ENCODE measurements at regions not wholly inside any gene's neighbourhood (a gene's known extent, or its start where the extent isn't known, plus 50 kb on each side); places are given as distances from the start of the nearest gene placed in this dataset.

GRCh38 chr2:194725169-194725568, 931.9 kb upstream of the SLC39A10 start:
- no peaks in the 10 kb centered on the region for H3K36me3 ChIP-seq (ENCODE audit: control insufficient read depth, insufficient read depth, low read length)
- no peak overlapping the region for H3K9ac ChIP-seq (ENCODE audit: low read length)
- no peak overlapping the region for H3K27ac ChIP-seq (ENCODE audit: low read depth, low read length)
- no peak overlapping the region for H3K4me3 ChIP-seq (ENCODE audit: low read length)
- no peaks in the 10 kb centered on the region for H3K4me1 ChIP-seq (ENCODE audit: control insufficient read depth, insufficient read depth, low read length)
- H3K27me3 ChIP-seq (ENCODE audit: control insufficient read depth, insufficient read depth, low read length): no peaks in the 10 kb centered on the region

GRCh38 chr2:194723446-194723845, 933.6 kb upstream of the SLC39A10 start:
- Histone ChIP-seq H3K4me1 (ENCODE audit: control insufficient read depth, insufficient read depth, low read length) (no peaks in the 10 kb centered on the region), H3K27ac (ENCODE audit: low read depth, low read length) (no peak overlapping the region), H3K9ac (ENCODE audit: low read length) (no peak overlapping the region), H3K4me3 (ENCODE audit: low read length) (no peak overlapping the region), H3K36me3 (ENCODE audit: control insufficient read depth, insufficient read depth, low read length) (no peaks in the 10 kb centered on the region), H3K27me3 (ENCODE audit: control insufficient read depth, insufficient read depth, low read length) (no peaks in the 10 kb centered on the region)

- H3K4me1 ChIP-seq (ENCODE audit: control insufficient read depth, insufficient read depth, low read length): no peaks in the 10 kb centered on the region
- H3K4me3 ChIP-seq (ENCODE audit: low read length): no peak overlapping the region
- H3K27me3 ChIP-seq (ENCODE audit: control insufficient read depth, insufficient read depth, low read length): no peaks in the 10 kb centered on the region
- H3K9ac ChIP-seq (ENCODE audit: low read length): no peak overlapping the region
- no peak overlapping the region for H3K27ac ChIP-seq (ENCODE audit: low read depth, low read length)
- no peaks in the 10 kb centered on the region for H3K36me3 ChIP-seq (ENCODE audit: control insufficient read depth, insufficient read depth, low read length)
Observed at GRCh38 chr2:194721227-194721626, 935.8 kb upstream of the SLC39A10 start.

- H3K27me3 ChIP-seq (ENCODE audit: control insufficient read depth, insufficient read depth, low read length): no peaks in the 10 kb centered on the region
- no peak overlapping the region for H3K4me3 ChIP-seq (ENCODE audit: low read length)
- no peak overlapping the region for H3K9ac ChIP-seq (ENCODE audit: low read length)
- H3K4me1 ChIP-seq (ENCODE audit: control insufficient read depth, insufficient read depth, low read length): no peaks in the 10 kb centered on the region
- H3K27ac ChIP-seq (ENCODE audit: low read depth, low read length): no peak overlapping the region
- H3K36me3 ChIP-seq (ENCODE audit: control insufficient read depth, insufficient read depth, low read length): no peaks in the 10 kb centered on the region
Observed at GRCh38 chr2:194720462-194720861, 936.6 kb upstream of the SLC39A10 start.

- H3K27me3 ChIP-seq (ENCODE audit: control insufficient read depth, insufficient read depth, low read length): no peaks in the 10 kb centered on the region
- no peaks in the 10 kb centered on the region for H3K36me3 ChIP-seq (ENCODE audit: control insufficient read depth, insufficient read depth, low read length)
- H3K27ac ChIP-seq (ENCODE audit: low read depth, low read length): no peak overlapping the region
- H3K4me3 ChIP-seq (ENCODE audit: low read length): no peak overlapping the region
- no peak overlapping the region for H3K9ac ChIP-seq (ENCODE audit: low read length)
- no peaks in the 10 kb centered on the region for H3K4me1 ChIP-seq (ENCODE audit: control insufficient read depth, insufficient read depth, low read length)
Observed at GRCh38 chr2:194718881-194719280, 938.1 kb upstream of the SLC39A10 start.

GRCh38 chr2:194714541-194714940, 942.5 kb upstream of the SLC39A10 start:
- H3K27me3 ChIP-seq (ENCODE audit: control insufficient read depth, insufficient read depth, low read length): no peaks in the 10 kb centered on the region
- no peak overlapping the region for H3K27ac ChIP-seq (ENCODE audit: low read depth, low read length)
- H3K4me3 ChIP-seq (ENCODE audit: low read length): no peak overlapping the region

GRCh38 chr2:194709840-194710239, 947.2 kb upstream of the SLC39A10 start:
- Histone ChIP-seq H3K4me3 (ENCODE audit: low read length) (no peak overlapping the region), H3K36me3 (ENCODE audit: control insufficient read depth, insufficient read depth, low read length) (no peaks in the 10 kb centered on the region), H3K27me3 (ENCODE audit: control insufficient read depth, insufficient read depth, low read length) (no peaks in the 10 kb centered on the region), H3K4me1 (ENCODE audit: control insufficient read depth, insufficient read depth, low read length) (no peaks in the 10 kb centered on the region), H3K9ac (ENCODE audit: low read length) (no peak overlapping the region), H3K27ac (ENCODE audit: low read depth, low read length) (no peak overlapping the region)

More at GRCh38 chr2:194714541-194714940, 942.5 kb upstream of the SLC39A10 start:
- Histone ChIP-seq H3K9ac (ENCODE audit: low read length) (no peak overlapping the region), H3K36me3 (ENCODE audit: control insufficient read depth, insufficient read depth, low read length) (no peaks in the 10 kb centered on the region), H3K4me1 (ENCODE audit: control insufficient read depth, insufficient read depth, low read length) (no peaks in the 10 kb centered on the region)

GRCh38 chr2:194706179-194706578, 950.8 kb upstream of the SLC39A10 start:
- H3K36me3 ChIP-seq (ENCODE audit: control insufficient read depth, insufficient read depth, low read length): no peaks in the 10 kb centered on the region
- no peak overlapping the region for H3K4me3 ChIP-seq (ENCODE audit: low read length)
- H3K27me3 ChIP-seq (ENCODE audit: control insufficient read depth, insufficient read depth, low read length): no peaks in the 10 kb centered on the region
- no peaks in the 10 kb centered on the region for H3K4me1 ChIP-seq (ENCODE audit: control insufficient read depth, insufficient read depth, low read length)
- no peak overlapping the region for H3K9ac ChIP-seq (ENCODE audit: low read length)
- no peak overlapping the region for H3K27ac ChIP-seq (ENCODE audit: low read depth, low read length)

- no peaks in the 10 kb centered on the region for H3K4me1 ChIP-seq (ENCODE audit: control insufficient read depth, insufficient read depth, low read length)
- no peaks in the 10 kb centered on the region for H3K36me3 ChIP-seq (ENCODE audit: control insufficient read depth, insufficient read depth, low read length)
- no peak overlapping the region for H3K9ac ChIP-seq (ENCODE audit: low read length)
- H3K27ac ChIP-seq (ENCODE audit: low read depth, low read length): no peak overlapping the region
- no peaks in the 10 kb centered on the region for H3K27me3 ChIP-seq (ENCODE audit: control insufficient read depth, insufficient read depth, low read length)
- no peak overlapping the region for H3K4me3 ChIP-seq (ENCODE audit: low read length)
Observed at GRCh38 chr2:194705398-194705797, 951.6 kb upstream of the SLC39A10 start.

GRCh38 chr2:194700726-194701125, 956.3 kb upstream of the SLC39A10 start:
- no peak overlapping the region for H3K4me3 ChIP-seq (ENCODE audit: low read length)
- no peak overlapping the region for H3K9ac ChIP-seq (ENCODE audit: low read length)
- no peak overlapping the region for H3K27ac ChIP-seq (ENCODE audit: low read depth, low read length)
- no peaks in the 10 kb centered on the region for H3K27me3 ChIP-seq (ENCODE audit: control insufficient read depth, insufficient read depth, low read length)
- no peaks in the 10 kb centered on the region for H3K36me3 ChIP-seq (ENCODE audit: control insufficient read depth, insufficient read depth, low read length)
- no peaks in the 10 kb centered on the region for H3K4me1 ChIP-seq (ENCODE audit: control insufficient read depth, insufficient read depth, low read length)

- Histone ChIP-seq H3K4me1 (ENCODE audit: control insufficient read depth, insufficient read depth, low read length) (no peaks in the 10 kb centered on the region), H3K4me3 (ENCODE audit: low read length) (no peak overlapping the region), H3K27ac (ENCODE audit: low read depth, low read length) (no peak overlapping the region), H3K36me3 (ENCODE audit: control insufficient read depth, insufficient read depth, low read length) (no peaks in the 10 kb centered on the region), H3K9ac (ENCODE audit: low read length) (no peak overlapping the region), H3K27me3 (ENCODE audit: control insufficient read depth, insufficient read depth, low read length) (no peaks in the 10 kb centered on the region)
Observed at GRCh38 chr2:194700116-194700515, 956.9 kb upstream of the SLC39A10 start.

- no peaks in the 10 kb centered on the region for H3K4me1 ChIP-seq (ENCODE audit: control insufficient read depth, insufficient read depth, low read length)
- no peaks in the 10 kb centered on the region for H3K27me3 ChIP-seq (ENCODE audit: control insufficient read depth, insufficient read depth, low read length)
- no peak overlapping the region for H3K27ac ChIP-seq (ENCODE audit: low read depth, low read length)
Observed at GRCh38 chr2:194698012-194698411, 959.0 kb upstream of the SLC39A10 start.

GRCh38 chr2:194697439-194697838, 959.6 kb upstream of the SLC39A10 start:
- Histone ChIP-seq H3K4me3 (ENCODE audit: low read length) (no peak overlapping the region), H3K9ac (ENCODE audit: low read length) (no peak overlapping the region), H3K27me3 (ENCODE audit: control insufficient read depth, insufficient read depth, low read length) (no peaks in the 10 kb centered on the region), H3K4me1 (ENCODE audit: control insufficient read depth, insufficient read depth, low read length) (no peaks in the 10 kb centered on the region), H3K36me3 (ENCODE audit: control insufficient read depth, insufficient read depth, low read length) (no peaks in the 10 kb centered on the region), H3K27ac (ENCODE audit: low read depth, low read length) (no peak overlapping the region)

More at GRCh38 chr2:194698012-194698411, 959.0 kb upstream of the SLC39A10 start:
- no peaks in the 10 kb centered on the region for H3K36me3 ChIP-seq (ENCODE audit: control insufficient read depth, insufficient read depth, low read length)
- H3K4me3 ChIP-seq (ENCODE audit: low read length): no peak overlapping the region
- no peak overlapping the region for H3K9ac ChIP-seq (ENCODE audit: low read length)
